NCI-H2227 (cell line): ENCODE measurements at regions not wholly inside any gene's neighbourhood (a gene's known extent, or its start where the extent isn't known, plus 50 kb on each side); places are given as distances from the start of the nearest gene placed in this dataset.

Experiments used
- DNase-seq: peaks from one replicate; lab custom pipeline; 2025; ENCODE audit not compliant: unreplicated experiment; lab: John Stamatoyannopoulos, UW

DNA sequence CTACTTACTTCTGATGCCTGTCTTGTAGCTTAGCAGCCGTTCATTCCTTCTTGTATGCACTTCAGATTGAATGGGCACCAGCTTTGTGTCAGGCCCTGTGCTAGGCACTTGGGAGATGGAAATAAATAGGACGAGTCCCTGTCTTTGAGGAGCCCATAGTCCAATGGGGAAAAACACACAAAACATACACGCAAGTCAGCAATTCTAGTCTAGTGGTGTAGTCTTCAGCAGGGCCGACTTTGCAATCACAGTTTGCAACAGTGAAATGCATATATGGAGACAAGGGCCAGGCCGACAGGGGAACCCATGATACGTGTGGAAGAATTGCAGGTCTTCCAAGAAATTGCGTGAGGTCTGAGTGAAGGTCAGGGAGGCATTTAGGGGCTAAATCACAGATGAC lies 262.6 kb downstream of the MAF start:
- DNase-seq, result no peak

GRCh38 chr16:79336437-79337229 lies 263.9 kb downstream of the MAF start:
- no peak for DNase-seq

GRCh38 chr16:79334127-79334526 lies 266.4 kb downstream of the MAF start:
- no peak for DNase-seq

- no peak for DNase-seq
Observed at GRCh38 chr16:79331066-79331465, 269.5 kb downstream of the MAF start.

- DNase-seq, result no peak
Observed at GRCh38 chr16:79329967-79330366, 270.6 kb downstream of the MAF start.

- no peak for DNase-seq
Observed at GRCh38 chr16:79329166-79329521, 271.4 kb downstream of the MAF start.

GRCh38 chr16:79328402-79329165 lies 272.0 kb downstream of the MAF start:
- no peak for DNase-seq

GRCh38 chr16:79327836-79328235 lies 272.7 kb downstream of the MAF start:
- DNase-seq, result no peak

DNA sequence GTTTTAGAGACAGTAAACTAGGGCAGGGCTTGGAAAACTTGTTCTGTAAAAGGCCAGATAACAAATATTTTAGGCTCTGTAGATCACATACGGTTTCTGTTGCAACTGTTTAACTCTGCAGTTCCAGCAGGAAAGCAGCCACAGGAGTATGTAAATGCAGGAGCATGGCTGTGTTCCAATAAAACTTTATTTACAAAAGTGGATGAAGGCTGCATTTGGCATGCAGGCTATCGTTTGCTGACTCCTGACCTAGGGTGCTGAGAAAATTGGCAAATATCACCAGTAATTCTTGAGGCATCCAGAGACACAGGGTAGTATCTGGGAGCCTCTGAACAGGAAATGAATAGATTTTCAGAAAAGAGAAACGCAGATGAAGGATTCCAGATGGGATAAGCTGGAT lies 274.0 kb downstream of the MAF start:
- no peak for DNase-seq

DNA sequence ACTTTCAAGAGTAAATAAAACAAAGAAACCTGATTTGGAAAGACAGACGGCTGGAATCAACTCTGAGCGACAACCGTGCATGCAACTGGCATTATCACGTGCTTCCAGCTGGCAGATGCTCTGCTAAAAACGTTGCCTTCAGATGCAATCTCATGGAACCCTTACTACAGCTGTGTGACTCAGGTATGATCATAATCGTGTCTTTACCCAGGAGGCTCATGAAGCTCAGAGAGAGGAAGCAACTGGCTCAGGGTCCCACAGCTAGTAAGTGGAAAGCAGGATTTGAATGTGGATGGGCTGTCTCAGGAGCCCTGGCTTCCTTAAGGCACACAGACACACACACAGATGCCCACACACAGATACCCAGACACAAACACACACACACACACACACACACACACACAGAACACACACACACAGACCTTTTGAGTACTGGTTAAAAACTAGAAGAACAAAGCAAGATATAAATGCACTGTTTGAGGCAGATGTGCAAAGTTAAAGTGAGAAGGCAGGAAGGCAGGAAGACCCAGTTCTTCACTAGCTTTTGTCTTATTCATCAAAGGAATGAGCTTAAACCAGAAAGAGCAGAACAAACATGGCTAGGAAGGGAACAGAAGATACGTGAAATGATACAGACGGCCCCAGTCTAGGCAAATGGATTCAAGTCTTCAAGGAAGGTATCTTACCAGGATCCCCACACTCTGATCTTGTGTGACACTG lies 275.2 kb downstream of the MAF start:
- DNase-seq, result no peak

GRCh38 chr16:79320956-79321355 lies 279.6 kb downstream of the MAF start:
- DNase-seq, result no peak

DNA sequence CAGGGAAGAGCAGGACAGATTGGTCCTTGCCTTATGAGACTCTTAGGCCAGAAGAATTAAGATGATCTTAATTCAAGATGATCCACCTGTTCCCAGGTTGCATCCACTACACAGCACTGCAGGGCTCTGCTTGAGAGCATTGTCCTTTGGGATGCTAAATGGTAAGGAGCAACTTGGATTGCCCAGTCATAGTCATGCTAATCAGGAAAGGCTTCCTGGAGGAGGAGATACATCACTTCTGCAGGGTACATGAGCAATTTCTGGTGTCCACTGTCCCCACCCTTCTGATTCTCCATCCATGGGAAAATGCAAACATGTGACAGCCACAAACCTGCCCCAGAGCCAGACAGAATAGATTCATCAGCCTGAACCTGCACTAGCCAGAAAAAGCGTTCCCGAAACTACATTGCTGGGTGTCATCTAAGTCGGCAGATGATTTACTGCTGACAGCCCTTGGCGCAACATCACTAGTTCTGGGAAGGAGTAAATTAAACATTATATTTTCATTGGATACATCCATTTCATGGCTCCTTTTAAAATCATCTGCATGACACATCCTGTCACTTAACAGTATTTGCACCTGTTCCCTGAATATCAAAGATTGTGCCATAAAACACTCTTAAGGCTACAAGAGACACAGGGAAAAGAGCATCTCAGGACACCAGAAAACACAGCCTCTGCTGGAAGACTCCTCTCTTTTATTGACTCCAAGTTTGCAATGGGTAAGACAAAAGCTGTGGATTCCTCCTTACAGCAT lies 282.2 kb downstream of the MAF start:
- DNase-seq, result no peak

GRCh38 chr16:79317521-79317920 lies 283.0 kb downstream of the MAF start:
- no peak for DNase-seq

- no peak for DNase-seq
Observed at GRCh38 chr16:79317026-79317425, 283.5 kb downstream of the MAF start.

GRCh38 chr16:79316004-79316458 lies 284.5 kb downstream of the MAF start:
- DNase-seq, result no peak

- no peak for DNase-seq
Observed at GRCh38 chr16:79312502-79312901, 288.0 kb downstream of the MAF start.

- DNase-seq, result no peak
Observed at GRCh38 chr16:79310710-79311109, 289.8 kb downstream of the MAF start.

DNA sequence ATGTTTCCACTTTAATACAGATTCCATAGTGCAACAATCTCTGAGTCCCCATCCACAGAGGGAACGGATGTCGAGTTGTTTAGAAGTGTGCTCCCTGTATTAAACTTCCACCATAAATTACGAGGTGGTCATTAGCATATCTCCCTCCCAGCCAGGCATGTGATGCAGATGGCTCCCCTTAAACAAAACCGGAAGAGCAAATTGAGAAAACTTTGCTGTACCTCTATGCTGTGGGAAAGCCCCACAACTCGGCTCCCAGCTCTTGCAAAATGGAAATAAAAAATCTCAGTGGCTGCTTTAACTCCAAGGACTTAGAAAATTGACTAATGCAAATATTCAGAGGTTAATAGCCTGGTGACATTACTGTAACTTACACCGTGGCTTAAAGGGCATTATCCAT lies 290.9 kb downstream of the MAF start:
- no peak for DNase-seq

GRCh38 chr16:79307214-79307613 lies 293.3 kb downstream of the MAF start:
- no peak for DNase-seq

- no peak for DNase-seq
Observed at GRCh38 chr16:79305074-79305473, 295.5 kb downstream of the MAF start.

DNA sequence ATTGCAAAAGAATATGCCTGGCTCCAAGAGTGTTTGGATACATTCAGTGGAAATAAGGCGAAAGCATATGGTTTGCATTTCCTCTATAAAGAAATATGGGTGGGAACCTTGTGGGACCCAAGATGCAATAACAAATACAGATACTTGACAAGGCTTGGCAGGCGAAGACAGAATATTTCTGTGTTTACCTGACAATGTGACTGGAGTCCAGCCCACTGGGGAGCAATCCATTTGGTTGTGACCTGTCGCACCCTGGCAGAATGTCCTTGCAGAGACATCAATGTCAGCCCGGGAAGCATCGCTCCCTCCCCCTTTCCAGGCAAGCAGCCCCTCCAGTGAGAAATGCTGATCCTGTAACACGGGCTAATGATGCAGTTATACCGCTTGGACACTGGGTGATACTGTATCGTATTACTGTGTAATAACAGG lies 296.6 kb downstream of the MAF start:
- no peak for DNase-seq
